ENCODE measurements at regions not wholly inside any gene's neighbourhood (a gene's known extent, or its start where the extent isn't known, plus 50 kb on each side); places are given as distances from the start of the nearest gene placed in this dataset.

- no peaks in the 10 kb centered on the region for H3K36me3 ChIP-seq
- WGBS, 2 donors: 68 to 94% methylated on average over 2 of the region's 2 CpGs
- no peak for TF ChIP-seq POLR2A (IDR thresholded peaks at IDR 0.05)
- TF ChIP-seq CTCF (IDR thresholded peaks at IDR 0.05): no peak
- DNase-seq: no peak
- intact Hi-C loops (cut with DNase I): loop anchor here (10.0 kb wide), 1 partner anchor 78 kb away; the partner anchor contains the start of gene SLC39A8
- no peaks in the 10 kb centered on the region for H3K27me3 ChIP-seq
- no peaks in the 10 kb centered on the region for H3K4me1 ChIP-seq
- H3K4me3 ChIP-seq (replicated peaks in 1 of 3): no peak overlapping the region
- no peaks in the 10 kb centered on the region for H3K9me3 ChIP-seq
- H3K27ac ChIP-seq: no peak overlapping the region
Observed at GRCh38 chr4:102422843-102423242, 77.6 kb upstream of the SLC39A8 start.

- Histone ChIP-seq H3K27ac (no peak overlapping the region), H3K4me3 (replicated peaks in 1 of 3) (no peak overlapping the region), H3K27me3 (no peaks in the 10 kb centered on the region), H3K4me1 (no peaks in the 10 kb centered on the region), H3K9me3 (no peaks in the 10 kb centered on the region), H3K36me3 (no peaks in the 10 kb centered on the region)
- intact Hi-C loops (cut with DNase I): loop anchor here (10.0 kb wide), 1 partner anchor 79 kb away; the partner anchor contains the start of gene SLC39A8
- no peak for TF ChIP-seq CTCF (IDR thresholded peaks at IDR 0.05)
- no peak for TF ChIP-seq POLR2A (IDR thresholded peaks at IDR 0.05)
- DNase-seq: no peak
Observed at GRCh38 chr4:102423375-102423774, 77.8 kb upstream of the NFKB1 start.

- intact Hi-C loops (cut with DNase I): loop anchor here (10.0 kb wide), 1 partner anchor 83 kb away; the partner anchor contains the start of gene SLC39A8
Observed at GRCh38 chr4:102427371-102427998, 73.7 kb upstream of the NFKB1 start.

GRCh38 chr4:102428122-102428521 lies 73.0 kb upstream of the NFKB1 start:
- no peaks in the 10 kb centered on the region for H3K9me3 ChIP-seq
- no peak overlapping the region for H3K4me3 ChIP-seq (replicated peaks in 1 of 3)
- DNase-seq: no peak
- intact Hi-C loops (cut with DNase I): loop anchor here (10.0 kb wide), 1 partner anchor 83 kb away; the partner anchor contains the start of gene SLC39A8
- H3K27me3 ChIP-seq: no peaks in the 10 kb centered on the region
- H3K27ac ChIP-seq: no peak overlapping the region
- WGBS, 2 donors: 96 to 98% methylated on average over 4 of the region's 4 CpGs
- TF ChIP-seq POLR2A (IDR thresholded peaks at IDR 0.05): no peak
- no peaks in the 10 kb centered on the region for H3K36me3 ChIP-seq
- no peaks in the 10 kb centered on the region for H3K4me1 ChIP-seq

More at GRCh38 chr4:102427371-102427998, 73.7 kb upstream of the NFKB1 start:
- 92 to 93% methylated on average over 3 of the region's 3 CpGs for WGBS, 2 donors
- TF ChIP-seq CTCF (IDR thresholded peaks at IDR 0.05) (no peak), POLR2A (IDR thresholded peaks at IDR 0.05) (no peak)
- Histone ChIP-seq H3K27me3 (no peaks in the 10 kb centered on the region), H3K9me3 (no peaks in the 10 kb centered on the region), H3K4me3 (replicated peaks in 1 of 3) (no peak overlapping the region), H3K27ac (no peak overlapping the region), H3K36me3 (no peaks in the 10 kb centered on the region), H3K4me1 (no peaks in the 10 kb centered on the region)
- DNase-seq: no peak

GRCh38 chr4:102429553-102429952 lies 71.6 kb upstream of the NFKB1 start:
- Histone ChIP-seq H3K36me3 (no peaks in the 10 kb centered on the region), H3K4me3 (replicated peaks in 1 of 3) (no peak overlapping the region), H3K9me3 (no peaks in the 10 kb centered on the region), H3K27ac (no peak overlapping the region), H3K27me3 (no peaks in the 10 kb centered on the region), H3K4me1 (no peaks in the 10 kb centered on the region)
- no peak for TF ChIP-seq POLR2A (IDR thresholded peaks at IDR 0.05)
- no peak for TF ChIP-seq CTCF (IDR thresholded peaks at IDR 0.05)
- intact Hi-C loops (cut with DNase I): loop anchor here (10.0 kb wide), 1 partner anchor 85 kb away; the partner anchor contains the start of gene SLC39A8
- 94 to 97% methylated on average over 7 of the region's 7 CpGs for WGBS, 2 donors
- no peak for DNase-seq

All from thyroid gland (tissue), 4 donors.